Upper lobe of left lung (tissue), 4 donors: ENCODE measurements at regions not wholly inside any gene's neighbourhood (a gene's known extent, or its start where the extent isn't known, plus 50 kb on each side); places are given as distances from the start of the nearest gene placed in this dataset.

Experiments
- CTCF ChIP-seq, 6 experiments: fragments of 450-650 bp in 4 of 6; fragments of 200-600 bp in 2 of 6; sonication (generic) in 2 of 6; IDR thresholded peaks; one replicate each; pipeline ENCODE4 v1.5.1; 2016 to 2019; ENCODE audit warnings: antibody characterized with exemption in 6 of 6
- EP300 ChIP-seq, 4 donors: sonication (generic); formaldehyde crosslinking; IDR thresholded peaks; one replicate each; pipeline ENCODE4 v1.5.1; 2017; ENCODE audit warnings: antibody characterized with exemption in 4 of 4, control low read depth in 2 of 4
- POLR2A ChIP-seq, 4 donors: fragments of 450-650 bp; IDR thresholded peaks; one replicate each; pipeline ENCODE4 v1.5.1; 2016 to 2017; ENCODE audit warnings: antibody characterized with exemption in 4 of 4, mild to moderate bottlenecking in 2 of 4
- POLR2AphosphoS5 ChIP-seq, 2 donors: sonication (generic); formaldehyde crosslinking; IDR thresholded peaks; one replicate each; pipeline ENCODE4 v1.5.1; 2017; ENCODE audit warnings: antibody characterized with exemption in 2 of 2

- TF ChIP-seq POLR2A (IDR thresholded peaks at IDR 0.05) (no peak), CTCF (IDR thresholded peaks at IDR 0.05) (no peak), POLR2AphosphoS5 (IDR thresholded peaks at IDR 0.05) (no peak), EP300 (IDR thresholded peaks at IDR 0.05) (no peak)
Observed at GRCh38 chr1:190046231-190046630, 431.4 kb downstream of the BRINP3 start.
